Amniotic epithelial cell (primary cell): ENCODE measurements at regions not wholly inside any gene's neighbourhood (a gene's known extent, or its start where the extent isn't known, plus 50 kb on each side); places are given as distances from the start of the nearest gene placed in this dataset.

Source experiments
- DNase-seq: peaks from one replicate; pipeline ENCODE4 v3.0.0-alpha.2; 2010; ENCODE audit warnings: low read depth

DNA sequence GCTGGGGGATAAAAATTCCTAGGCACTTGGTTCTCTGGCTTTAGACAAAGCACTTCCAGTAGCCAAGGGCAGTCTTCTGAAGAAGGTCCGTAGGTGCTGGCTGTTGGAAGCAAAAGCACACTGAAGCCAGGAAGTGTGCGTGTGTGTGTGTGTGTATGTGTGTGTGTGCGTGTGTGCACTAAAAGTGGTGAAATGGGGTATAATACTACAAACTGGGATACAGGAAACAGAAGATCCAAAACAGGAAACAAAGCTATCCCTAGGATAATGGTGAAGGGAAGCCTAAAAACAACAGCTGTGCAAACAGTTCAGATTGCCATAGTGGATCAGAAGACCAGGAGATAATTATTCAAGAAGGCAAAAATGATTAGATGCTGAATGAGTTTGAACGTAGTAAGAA lies 103.4 kb downstream of the IL20RB start:
- DNase-seq = no peak

DNA sequence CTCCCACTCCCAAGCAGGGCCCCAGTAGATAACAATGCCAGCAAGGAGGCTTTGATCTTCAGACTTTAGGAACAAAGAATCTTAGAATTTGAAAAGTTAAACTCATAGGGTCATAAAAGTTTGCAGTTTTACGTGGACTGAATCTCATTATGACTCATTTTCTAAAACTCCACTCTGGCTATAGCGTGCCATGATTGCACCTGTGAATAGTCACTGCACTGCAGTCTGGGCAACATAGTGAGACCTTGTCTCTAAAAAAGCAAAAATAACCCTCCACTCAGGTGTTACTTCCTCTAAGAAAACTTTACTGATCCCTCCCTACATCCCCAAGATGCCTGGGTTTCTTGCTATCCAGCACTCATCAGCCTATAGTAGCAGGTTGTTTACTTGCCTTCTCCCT lies 104.5 kb downstream of the IL20RB start:
- DNase-seq = no peak

DNA sequence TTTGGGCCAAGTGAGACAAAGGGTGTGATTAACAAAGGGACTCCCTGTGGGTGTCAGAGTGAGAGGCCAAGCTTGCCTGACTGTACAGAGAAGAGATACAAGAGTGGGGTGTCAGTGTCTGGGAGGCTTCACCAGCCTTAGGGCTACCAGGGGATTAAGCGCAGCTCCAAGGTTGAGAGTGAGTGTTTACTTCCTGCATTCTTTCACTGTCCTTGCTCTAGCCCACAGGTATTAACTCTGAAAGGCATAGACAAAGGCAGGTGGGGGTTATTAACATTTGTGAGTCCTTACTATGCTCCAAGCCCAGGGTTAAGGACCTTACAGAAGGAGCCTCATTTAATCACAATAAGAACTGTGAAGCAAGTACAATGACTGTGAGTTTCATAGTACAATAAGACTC lies 107.6 kb downstream of the IL20RB start:
- no peak for DNase-seq

DNA sequence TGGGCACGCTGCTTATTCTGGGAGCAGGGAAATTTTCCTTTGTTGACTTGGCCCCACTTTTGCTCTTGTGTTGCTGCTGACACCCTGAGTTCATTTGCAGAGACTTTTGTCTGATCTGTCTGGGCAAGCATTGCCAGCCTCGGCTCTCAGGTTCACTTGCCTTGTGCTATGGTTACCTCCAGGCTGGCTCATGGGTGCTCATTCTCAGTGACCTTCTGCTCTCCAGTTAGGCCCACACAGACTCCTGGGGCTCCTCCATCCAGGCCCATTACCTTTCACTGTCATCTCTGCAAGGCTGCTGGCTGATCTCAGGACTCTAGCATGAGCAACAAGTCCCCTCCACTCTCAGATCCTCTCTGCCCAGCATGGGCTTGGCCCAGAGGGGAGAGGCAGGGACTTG lies 108.3 kb downstream of the IL20RB start:
- DNase-seq = no peak

DNA sequence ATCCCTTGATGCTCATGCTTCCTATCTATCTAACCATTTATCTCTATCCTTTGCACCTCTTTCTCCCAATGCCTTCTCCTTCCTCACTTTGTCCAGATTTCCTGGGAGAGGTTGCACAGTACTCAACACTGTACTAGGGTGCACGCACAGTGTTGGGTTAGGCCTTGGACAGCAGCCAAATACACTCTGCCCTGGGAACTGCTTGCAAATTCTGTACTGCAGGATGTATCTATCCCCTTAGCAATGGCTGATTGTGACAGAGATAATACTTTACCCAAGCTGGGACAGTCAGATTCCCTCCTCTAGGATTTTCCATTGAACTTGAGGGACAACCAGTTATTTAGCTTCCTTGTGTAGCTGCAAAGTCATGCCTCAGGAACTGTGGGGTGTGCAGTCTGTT lies 113.3 kb downstream of the IL20RB start:
- no peak for DNase-seq

DNA sequence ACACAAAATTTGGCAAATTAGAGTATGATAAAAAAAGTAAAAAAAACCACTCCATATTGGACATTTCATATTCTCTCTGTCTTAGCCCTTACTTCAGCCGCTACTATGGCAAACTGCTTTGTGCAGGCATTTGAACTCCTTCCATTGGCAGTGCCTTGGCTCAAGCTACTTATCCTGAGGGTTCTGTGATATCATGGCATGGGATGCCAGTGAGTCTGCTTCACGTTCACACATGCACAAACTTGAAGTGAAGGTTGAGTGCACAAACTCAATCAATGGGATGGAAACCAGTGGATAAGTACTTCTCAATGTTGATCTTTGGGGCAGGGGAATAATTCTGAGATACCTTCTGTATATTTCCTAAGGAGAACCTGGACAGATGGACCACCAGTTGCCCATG lies 117.2 kb downstream of the IL20RB start:
- no peak for DNase-seq

DNA sequence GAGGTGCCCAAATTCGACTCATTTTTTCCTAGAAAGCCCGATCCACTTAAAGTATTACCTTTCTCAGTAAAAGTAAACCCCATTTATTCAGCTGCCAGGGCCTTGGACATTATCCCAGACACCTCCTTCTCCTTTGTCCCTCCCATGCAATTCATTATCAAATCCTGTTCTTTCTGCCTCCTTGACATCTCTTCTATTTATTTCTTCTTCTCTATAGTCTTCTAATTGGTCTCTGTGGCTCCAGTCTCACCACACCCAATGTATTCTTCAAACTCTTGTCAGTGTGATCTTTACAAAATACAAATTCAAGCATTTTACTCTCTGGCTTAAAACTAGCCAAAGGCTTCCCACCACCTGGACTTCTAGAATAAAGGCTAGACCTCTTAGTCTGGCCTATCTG lies 120.3 kb downstream of the IL20RB start:
- DNase-seq = no peak

DNA sequence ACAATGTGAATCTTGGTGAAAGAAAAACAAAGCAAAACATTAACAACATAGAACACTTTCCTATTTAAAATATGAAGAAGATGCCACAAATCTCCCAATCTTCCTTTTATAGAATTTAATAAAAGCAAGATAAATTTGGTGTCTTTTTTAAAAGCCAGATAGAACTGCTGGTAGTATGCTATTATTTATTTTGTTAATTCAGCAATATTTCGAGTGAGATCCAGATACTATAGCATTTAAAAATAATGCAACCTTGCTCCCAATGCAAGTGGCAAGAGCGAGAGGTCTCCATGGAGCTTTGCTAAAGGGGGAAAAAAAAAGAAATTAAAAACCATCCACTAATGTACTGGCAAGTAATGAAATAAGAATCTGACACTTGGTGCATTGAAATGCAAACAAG lies 121.8 kb downstream of the IL20RB start:
- DNase-seq = no peak

DNA sequence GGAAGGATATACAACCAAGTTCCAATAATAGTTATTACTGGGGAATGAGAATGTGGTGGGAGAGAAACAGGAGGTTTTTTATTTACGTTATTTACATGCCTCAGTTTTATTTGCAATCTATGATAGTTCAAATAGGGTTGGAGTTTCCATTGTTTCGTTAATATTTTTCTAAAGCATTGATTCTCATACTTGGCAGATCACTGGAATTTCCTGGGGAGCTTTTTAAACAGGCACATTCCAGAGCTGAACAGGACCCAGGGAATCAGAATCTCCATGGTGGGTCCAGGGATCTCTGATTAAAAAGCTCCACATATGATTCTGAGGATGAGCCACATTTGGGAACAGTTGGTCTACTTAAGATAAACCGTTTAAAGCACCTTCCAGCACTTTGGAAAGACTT lies 123.9 kb downstream of the IL20RB start:
- no peak for DNase-seq

DNA sequence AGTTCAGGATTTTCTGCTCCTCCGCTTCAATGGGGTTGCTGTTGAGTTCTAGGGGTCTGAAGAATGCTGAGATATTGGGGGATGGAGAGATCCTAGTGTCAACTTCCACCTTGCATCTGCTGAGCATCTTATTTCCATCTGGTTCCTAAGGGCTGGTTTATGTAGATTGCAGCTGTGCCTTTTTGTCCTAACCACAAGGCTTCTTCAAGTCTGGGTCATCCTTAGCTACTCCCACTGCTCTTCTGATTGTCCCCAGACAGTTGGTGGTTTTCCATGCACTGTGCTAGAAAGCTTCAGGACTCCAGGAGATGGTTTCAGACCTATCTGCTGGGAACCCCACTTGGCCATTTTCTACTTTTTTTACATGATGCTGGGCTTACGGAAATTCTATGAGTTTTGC lies 125.0 kb downstream of the IL20RB start:
- DNase-seq = no peak

DNA sequence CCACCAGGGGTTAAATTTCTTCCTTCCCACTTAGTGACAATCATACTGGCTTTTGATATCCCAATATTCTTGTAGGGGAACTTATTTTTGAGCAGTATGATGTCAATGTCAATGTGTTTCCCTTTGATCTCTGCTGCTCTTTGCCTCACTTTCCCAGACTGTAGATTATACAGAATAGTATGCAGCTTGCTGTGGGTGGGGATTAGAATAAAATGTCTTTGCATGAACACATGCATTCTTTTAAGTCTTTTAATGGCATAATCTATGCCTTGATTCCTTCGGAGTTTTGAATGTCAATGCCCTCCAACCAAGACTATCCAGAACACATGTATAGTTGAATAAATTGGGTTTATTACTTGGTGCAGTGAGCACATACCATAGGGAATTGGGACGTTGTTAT lies 125.5 kb downstream of the IL20RB start:
- no peak for DNase-seq

DNA sequence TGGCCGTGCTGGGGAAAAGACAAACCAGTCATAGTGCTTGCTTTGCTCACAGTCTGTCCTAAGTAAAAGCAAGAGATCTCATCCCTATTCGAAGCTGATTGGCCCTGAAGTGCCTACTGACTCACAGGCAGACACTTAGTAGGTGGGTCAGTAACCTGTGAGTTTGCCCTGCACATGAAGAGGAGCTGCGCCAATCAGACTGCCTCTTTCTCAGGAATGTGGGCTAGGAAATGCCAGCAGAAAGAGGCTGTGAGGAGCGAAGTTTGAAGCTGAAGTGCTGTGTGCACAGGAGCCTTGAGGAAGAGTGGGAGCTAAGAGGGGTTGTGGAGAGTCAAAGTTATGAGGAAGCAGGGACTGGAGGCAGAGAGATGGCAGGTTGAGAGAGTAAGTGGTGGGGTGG lies 126.8 kb downstream of the IL20RB start:
- no peak for DNase-seq

DNA sequence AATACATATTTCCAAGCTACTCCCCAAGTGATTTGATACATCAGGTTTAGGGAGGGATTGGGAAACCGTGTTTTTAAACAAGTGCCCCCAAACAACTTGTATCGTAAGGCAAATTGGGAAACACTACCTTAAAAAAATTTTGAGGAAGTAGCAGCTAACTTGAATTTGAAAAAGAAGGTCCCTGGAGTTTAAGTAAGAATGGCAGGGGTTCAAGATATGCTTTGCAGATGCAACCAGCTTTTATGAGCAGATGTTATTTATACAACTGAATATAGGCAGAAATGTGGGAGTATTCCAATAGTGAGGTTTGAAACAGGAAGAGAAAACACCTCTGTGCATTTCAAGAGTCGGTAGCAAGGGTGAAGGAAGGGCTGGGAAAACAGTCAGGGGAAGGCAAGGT lies 139.6 kb downstream of the IL20RB start:
- no peak for DNase-seq

DNA sequence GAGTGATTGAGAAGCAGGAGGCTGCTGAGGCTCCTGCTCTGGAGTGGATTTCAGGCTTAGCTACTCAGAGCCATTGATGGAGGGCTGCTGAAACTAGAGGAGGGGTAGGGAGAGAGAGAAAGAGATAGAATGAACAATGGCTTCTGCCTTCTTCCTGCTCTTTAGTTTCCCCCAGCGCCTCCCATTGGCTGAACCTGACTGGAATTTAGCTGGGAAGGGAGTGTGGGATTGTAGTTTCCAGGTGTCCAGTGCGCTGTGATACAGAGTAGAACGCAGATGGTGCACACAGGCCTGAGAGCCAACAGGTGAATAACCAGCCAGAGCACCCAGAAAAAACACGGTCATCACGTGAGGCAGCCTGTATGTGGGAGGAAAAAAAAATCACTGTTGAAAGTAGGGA lies 140.1 kb downstream of the IL20RB start:
- DNase-seq = no peak

DNA sequence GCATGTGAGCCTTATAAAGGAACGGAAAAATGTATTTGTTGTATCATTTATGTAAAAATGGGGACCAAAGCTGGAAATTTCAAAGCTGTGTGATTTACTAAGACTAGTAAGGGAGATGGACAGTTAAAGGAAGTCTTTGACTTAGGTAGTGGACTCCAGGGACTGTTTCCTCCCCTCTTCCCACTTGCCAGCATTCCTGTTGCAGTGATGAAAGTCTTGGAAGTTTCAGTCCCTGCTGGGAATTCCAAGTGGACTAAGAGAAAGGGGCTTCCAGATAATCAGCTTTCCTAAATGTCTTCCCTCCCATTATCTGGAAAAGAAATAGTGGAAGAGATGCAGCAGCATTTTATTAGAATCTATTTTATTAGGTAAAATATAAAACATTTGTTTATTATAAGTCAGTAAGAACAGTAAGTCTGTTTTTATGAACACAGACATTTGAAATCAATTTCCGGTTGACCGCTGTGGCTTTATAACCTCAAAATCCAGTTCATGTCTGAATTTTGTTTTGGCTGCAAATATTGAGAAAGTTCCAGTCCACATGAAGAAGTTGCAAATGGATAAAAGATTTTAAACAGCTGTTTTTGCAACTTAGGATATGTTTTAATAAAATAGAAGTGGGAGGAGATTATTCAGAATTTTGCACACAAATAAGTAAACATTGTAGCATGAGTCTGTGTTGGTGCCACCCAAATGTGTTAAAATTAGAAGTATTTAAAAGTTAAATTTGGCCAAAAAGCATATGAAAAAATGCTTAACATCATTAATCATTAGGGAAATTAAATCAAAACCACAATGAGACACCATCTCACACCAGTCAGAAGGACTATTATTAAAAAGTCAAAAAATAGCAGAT lies 141.8 kb downstream of the IL20RB start:
- no peak for DNase-seq

DNA sequence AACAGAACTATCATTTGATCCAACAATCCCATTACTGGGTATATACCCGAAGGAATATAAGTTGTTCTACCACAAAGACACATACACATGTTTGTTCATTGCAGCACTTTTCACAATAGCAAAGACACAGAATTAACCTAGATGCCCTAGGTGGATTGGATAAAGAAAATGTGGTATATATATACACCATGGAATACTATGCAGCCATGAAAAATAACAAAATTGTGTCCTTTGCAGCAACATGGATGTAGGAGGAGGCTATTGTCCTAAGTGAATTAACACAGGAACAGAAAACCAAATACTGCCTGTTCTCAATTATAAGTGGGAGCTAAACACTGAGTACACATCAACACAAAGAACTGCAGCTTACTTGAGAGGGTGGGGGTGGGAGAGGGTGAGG lies 142.5 kb downstream of the IL20RB start:
- no peak for DNase-seq

DNA sequence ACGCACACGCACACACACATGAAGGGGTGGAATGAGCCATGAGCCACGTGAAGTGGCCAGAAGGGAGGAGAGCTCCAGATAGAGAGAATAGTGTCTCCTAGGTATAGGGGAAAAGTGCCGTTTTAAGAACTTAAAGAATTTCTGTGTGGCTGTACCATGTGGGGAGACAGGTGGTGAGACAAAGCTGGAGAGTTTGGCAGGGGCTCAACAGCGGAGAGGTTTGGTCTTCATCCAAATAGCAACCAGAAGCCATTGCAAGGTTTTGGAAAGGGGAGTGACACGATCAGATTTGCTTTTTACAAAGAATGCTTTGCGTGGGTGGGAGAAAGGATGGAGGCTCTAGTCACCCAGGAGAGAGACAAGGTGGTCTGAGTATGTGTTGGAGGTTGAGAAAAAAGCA lies 146.0 kb downstream of the IL20RB start:
- DNase-seq = no peak

DNA sequence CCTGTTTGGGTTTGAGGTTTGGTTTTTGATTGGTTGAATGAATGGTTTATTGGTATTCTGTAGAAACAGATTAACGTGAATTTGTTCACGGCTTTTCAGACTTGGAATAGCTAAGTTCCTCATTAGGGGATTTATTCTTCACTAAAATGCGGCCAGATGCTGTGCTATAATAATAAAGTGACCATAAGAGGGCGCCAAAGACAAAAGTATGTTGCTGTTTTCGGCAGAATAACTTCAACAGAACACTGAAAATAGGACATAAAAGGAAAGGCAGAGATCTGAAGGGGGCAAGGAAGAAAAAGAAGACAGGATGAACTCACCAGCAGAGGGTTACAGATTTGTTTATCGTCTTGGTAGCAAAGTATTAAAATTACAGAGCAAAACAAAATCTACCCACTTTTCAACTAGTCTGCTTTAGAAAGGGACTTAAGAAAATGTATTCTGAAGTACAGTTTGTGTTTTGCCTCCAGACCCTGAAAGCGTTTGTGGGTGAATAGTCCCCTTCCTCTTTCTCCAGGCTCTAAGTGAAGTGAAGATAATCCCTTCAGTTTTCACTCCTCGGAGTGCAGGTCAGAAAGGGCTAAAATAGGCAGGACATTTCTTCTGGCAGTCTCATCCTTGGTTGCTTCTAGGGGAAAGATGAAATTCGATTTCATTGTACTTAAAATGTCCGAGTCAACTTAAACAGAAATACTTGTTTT lies 147.6 kb downstream of the IL20RB start:
- DNase-seq = peak; percentile 48

DNA sequence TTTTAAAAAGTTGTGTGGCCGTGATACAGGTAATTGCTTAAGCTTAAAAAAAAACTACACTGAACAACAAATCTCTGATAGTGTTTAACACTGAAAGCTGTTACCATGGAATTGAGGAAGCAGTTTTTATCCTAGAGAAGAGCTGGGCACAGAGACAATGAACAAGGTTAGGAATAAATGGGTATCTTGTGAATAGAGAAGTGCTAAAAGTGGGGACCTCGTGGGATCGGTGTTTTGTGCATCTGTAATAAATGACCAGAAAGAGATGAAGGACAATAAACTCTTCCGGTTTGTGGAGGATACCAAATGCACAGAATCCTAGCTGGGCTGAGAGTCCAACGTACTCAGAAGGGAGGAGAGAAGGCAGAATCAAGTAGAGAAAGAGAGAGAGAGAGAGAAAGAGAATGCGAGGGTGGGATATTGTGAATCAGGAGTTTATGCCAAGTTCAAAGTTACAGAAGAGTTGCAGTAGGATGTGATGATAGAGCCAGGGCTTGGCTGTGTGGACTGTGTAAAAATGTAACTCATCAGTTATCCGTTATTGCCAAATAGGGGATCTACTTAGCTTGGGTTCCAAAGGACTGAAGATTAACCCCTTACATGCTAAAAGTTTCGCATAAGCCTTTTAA lies 148.9 kb downstream of the IL20RB start:
- no peak for DNase-seq

DNA sequence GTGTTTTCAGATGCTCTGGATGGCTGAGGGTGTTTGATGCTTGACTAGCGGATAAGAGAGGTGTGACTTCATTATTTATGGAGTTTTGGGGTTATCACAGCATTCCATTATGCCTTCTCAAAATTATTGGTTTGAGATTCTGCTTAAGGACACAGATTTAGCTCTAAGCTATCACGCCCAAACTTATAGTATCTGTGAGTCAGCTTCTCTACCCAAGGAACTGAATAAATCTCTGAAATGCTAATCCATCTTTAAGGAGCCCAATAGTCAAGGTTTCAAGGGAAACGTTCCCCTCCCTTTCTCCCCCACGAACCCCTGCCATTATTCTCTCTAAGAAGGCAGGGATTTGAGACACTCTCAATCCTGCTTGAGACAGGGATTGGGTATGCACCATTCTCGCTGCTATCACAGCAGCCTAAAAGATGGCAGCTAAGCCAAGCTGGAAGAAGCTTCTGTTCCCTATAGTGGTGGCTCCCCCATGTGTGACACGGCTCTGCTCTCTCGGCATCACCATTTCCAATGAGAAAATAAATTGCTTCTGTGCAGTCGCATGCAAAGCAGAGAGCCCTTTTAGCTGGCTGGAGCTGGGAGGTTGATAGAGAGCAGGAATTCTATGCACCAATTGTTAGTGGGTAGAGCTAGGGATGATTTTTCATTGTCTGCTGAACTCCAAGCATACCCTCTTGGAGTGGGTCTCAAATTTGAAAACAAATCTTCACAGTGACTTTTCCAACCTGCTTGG lies 151.1 kb downstream of the IL20RB start:
- no peak for DNase-seq

DNA sequence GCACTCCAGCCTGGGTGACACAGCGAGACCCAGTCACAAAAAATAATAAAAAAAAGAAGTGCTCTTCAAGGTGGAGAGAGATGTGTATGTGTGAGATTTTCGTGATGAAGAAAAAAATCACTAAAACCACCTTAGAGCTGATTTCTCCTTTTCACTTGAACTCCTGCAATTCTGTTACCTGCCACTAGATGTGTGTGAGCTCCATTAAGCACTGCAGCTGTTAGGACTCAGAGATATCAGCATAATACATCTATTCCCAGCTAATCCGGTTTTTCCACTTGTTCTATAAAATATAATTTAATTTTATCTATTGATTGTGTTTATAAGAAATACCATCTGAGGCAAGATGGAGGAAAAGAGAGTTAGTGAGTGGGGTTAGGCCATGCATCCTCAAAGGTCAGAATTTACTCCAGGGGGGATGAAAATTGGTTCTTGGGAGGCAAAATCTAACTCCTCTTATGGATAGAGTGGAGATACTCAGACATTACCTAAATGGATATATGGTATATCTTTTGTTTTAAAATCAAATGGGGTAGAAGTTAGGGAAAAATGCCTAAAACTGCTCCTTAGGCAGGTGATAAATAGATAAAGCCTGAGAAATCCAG lies 152.7 kb downstream of the IL20RB start:
- peak; percentile 24 for DNase-seq

DNA sequence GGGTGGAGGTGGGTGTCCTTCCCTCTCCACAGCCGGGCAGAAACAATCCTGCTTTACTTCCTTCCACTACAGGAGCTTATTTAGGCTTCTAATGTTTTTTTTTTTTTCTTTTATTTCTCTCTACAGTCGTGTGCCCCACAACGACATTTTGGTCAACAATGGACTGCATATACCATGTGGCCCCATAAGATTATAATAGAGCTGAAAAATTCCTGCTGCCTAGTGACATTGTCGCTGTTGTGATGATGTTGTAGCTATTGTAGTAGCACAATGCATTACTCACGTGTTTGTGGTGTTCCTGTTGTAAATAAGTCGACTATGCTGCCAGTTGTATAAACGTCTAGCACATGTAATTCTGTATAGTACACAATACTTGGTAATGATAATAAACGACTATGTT lies 153.7 kb downstream of the IL20RB start:
- DNase-seq = no peak
